Neural cell (in vitro differentiated cells): ENCODE measurements at regions not wholly inside any gene's neighbourhood (a gene's known extent, or its start where the extent isn't known, plus 50 kb on each side); places are given as distances from the start of the nearest gene placed in this dataset.

ENCODE experiments used
- CTCF ChIP-seq: fragments of 450-650 bp; IDR thresholded peaks from 2 replicates; pipeline ENCODE4 v1.5.1; 2014; ENCODE audit warnings: antibody characterized with exemption, mild to moderate bottlenecking, moderate library complexity; ENCODE audit not compliant: poor library complexity, severe bottlenecking
- EP300 ChIP-seq: fragments of 450-650 bp; conservative IDR thresholded peaks from 2 replicates; pipeline ENCODE4 v1.6.1; 2014; ENCODE audit warnings: antibody characterized with exemption, mild to moderate bottlenecking, moderate library complexity; ENCODE audit not compliant: poor library complexity, severe bottlenecking
- POLR2AphosphoS5 ChIP-seq: IDR thresholded peaks from 2 replicates; pipeline ENCODE4 v1.6.1; 2012
- RAD21 ChIP-seq: fragments of 450-650 bp; conservative IDR thresholded peaks from 2 replicates; pipeline ENCODE4 v1.6.1; 2014; ENCODE audit warnings: antibody characterized with exemption, mild to moderate bottlenecking, moderate library complexity

GRCh38 chr11:81674211-81674610, 1059.5 kb downstream of the FAM181B start:
- no peak for TF ChIP-seq CTCF
- TF ChIP-seq POLR2AphosphoS5 = no peak
- no peak for TF ChIP-seq EP300
- TF ChIP-seq RAD21 = no peak
